Ammon's horn (tissue), 1 donor: ENCODE measurements at regions not wholly inside any gene's neighbourhood (a gene's known extent, or its start where the extent isn't known, plus 50 kb on each side); places are given as distances from the start of the nearest gene placed in this dataset.
A peak's percentile ranks its signal among the peaks of the same experiment; 100 is the strongest.

Source experiments
- DNase-seq: peaks from one replicate; pipeline ENCODE4 v3.0.0-alpha.2; 2016; ENCODE audit warnings: low spot score

- no peak for DNase-seq
Observed at GRCh38 chr9:13716601-13717321, 437.3 kb upstream of the MPDZ start.

DNA sequence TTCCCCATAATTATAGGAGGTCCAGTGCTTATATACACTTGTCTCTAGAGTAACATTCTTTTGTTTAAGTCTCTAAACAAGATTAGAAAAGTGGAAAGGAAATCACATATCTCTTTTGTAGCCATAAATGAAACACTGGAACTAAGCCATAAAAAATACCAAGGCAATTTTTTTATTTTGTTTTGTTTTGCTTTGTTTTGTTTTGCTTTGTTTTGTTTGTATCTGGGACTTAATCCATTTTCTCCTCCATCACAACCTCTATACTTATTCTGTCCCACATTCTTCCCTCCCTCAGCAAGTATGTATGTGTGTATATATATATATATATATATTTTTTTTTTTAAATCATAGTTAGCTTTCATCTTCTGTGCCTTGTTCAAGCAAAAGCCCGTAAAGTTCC, 436.6 kb upstream of the MPDZ start:
- DNase-seq = no peak

DNA sequence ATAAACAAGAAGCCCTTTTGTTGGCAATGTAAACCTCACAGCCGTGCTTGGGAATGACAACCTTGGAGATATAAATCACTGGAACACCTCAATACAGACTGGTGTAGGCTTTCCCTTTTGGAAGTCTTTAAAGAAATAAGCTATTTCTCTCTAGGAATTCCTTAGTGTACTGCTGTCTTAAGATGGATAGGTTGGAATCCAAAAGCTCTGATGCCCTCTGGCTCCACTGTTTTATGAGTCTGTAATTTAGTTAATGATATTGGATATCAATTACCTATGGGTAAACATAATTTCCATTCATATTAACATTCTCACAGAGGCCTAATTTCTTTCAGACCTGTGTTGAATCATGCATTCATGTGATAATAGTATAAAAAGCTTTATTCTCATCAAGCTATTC, 435.9 kb upstream of the MPDZ start:
- no peak for DNase-seq

GRCh38 chr9:13707612-13708576, 428.4 kb upstream of the MPDZ start:
- DNase-seq = no peak

- DNase-seq = no peak
Observed at GRCh38 chr9:13705918-13706317, 426.4 kb upstream of the MPDZ start.

GRCh38 chr9:13705373-13705772, 425.9 kb upstream of the MPDZ start:
- DNase-seq = no peak

DNA sequence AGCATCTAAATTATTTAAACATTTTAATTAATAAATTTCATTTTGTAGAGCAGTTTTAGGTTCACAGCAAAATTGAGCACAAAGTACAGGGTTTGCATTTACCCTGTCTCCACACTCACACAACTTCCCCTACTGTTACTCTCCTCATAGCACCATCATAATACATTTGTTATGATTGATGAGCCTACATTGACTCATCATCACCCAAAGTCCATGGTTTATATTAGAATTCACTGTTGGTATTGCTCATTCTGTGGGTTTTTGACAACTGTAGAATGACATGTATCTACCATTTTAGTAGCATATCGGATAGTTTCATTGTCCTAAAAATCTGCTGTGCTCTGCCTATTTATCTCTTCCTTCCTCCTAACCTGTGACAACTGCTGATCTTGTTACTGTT, 411.1 kb upstream of the MPDZ start:
- no peak for DNase-seq

DNA sequence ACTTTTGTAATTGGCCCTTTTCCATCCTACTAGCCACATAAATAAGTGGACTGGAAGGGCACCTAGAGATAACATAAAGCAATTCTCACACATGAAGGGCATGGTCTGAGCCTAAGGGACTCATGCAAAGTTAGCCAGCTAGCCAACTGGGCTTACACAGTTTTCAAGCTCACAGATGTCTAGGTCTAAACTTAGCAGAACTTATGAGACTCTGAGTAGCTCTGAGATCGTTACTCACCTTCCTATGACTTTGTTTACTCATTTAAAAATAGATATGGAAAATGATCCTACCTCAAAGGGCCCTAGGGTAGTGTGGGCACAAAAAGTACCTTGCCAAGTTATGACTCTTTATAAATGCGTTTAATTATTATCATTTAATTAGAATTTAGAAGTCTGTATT, 410.4 kb upstream of the MPDZ start:
- DNase-seq = no peak

- peak; percentile 10 for DNase-seq
Observed at GRCh38 chr9:13688990-13689600, 409.6 kb upstream of the MPDZ start.

DNA sequence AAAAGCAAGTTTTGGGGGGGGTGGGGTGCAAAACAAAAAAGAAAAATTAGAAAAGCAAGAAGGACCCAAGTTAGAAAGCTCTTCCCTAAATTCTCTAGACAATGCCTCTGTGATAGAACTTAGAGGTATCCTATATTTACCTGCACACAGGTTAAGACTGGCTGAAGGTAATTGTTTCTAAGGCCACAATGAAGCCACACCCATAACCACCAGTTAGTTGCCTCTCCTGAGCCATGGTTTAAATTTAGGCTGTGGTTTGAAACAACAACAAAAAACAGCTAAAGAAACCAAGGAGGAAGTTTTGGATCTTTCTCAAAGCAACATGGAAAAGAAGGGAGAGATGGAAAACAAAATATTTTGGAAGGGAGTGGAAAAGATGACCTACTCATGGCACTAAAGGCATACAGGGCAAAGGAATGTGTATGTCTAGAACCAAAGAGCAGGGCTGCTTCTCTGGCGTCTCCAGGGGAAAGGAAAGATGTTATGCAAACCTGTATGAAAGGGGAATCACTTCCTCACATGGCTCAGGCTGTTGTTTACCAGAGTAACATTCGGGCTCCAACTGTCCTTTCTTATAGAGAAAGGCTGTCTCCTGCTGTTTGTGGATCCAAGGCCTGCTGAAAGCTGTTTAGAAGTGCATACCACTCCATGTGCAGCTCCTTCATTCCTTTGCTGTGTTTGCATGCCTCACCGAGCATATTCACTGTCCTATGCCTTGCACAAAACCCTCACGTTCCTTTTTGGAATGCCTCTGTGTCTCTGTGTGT, 408.9 kb upstream of the MPDZ start:
- DNase-seq = no peak

DNA sequence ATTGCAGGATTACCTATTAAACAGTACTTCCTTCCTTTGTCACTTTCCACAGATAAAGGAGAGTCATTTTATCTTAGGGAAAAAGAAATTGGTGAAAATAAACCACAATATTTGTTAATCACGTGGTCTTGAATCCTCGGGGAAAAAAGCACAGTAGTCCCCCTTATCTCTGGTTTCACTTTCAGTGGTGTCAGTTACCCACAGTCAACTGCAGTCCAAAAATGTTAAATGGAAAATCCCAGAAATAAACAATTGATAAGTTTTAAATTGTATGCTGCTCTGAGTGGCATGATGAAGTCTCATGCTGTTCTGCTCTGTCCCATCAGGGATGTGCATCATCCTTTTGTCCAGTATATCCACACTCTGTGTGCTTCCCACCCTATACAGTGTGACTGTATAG, 405.2 kb upstream of the MPDZ start:
- DNase-seq = no peak

- DNase-seq = no peak
Observed at GRCh38 chr9:13677801-13678200, 398.3 kb upstream of the MPDZ start.

DNA sequence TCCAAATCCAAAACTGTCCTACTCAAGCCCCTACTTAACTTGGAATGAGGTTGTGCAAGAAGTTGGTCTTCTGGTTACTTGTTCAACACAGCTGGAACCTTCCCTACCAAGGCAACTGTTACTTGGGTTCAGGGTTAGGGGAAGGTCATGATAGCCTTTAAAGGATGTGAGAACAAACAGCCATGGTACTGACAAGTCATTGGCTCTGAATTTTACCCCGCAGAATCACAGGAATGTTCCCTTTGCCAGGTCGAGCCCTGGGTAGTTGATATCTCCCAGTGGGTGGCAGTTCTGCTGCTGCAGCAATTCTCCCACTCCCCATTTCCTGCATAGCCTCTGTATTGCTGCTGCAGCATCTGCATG, 396.1 kb upstream of the MPDZ start:
- DNase-seq = no peak

GRCh38 chr9:13674926-13675637, 395.6 kb upstream of the MPDZ start:
- DNase-seq = no peak

GRCh38 chr9:13673348-13673747, 393.9 kb upstream of the MPDZ start:
- no peak for DNase-seq

GRCh38 chr9:13665418-13666066, 386.1 kb upstream of the MPDZ start:
- no peak for DNase-seq

- no peak for DNase-seq
Observed at GRCh38 chr9:13661014-13661413, 381.5 kb upstream of the MPDZ start.

DNA sequence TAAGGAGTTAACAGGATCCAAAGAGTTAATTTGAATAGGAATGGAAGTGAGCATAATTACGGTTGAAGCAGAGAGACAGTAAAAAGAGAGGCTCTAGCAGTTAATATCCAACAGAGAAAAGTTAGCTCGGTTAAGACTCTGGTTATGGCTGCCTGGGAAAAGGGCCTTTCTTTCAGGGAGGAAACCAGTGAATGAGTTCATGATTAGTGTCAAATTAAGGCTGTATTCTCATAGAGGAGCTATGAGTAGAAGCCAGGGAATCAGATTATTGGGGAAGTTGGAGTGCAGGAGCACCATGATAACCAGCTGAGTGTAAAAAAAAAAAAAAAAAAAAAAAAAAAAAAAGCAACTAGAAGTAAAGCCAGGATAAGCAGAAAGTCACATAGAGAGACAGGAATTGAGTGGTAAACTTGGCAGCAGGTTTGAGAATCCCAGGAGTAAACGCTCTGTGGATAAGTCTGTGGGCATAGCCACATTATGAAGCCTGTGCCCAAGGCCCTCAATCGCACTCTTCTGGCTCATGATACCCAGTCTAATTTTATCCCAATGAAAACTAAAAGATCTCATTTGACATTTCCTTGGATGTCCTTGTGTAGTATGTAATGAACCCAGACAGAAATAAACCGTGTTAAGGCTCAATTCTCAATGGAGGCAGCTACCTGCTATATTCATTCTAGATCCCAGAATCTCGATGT, 372.6 kb upstream of the MPDZ start:
- DNase-seq = no peak

GRCh38 chr9:13651526-13651925, 372.0 kb upstream of the MPDZ start:
- DNase-seq = no peak

DNA sequence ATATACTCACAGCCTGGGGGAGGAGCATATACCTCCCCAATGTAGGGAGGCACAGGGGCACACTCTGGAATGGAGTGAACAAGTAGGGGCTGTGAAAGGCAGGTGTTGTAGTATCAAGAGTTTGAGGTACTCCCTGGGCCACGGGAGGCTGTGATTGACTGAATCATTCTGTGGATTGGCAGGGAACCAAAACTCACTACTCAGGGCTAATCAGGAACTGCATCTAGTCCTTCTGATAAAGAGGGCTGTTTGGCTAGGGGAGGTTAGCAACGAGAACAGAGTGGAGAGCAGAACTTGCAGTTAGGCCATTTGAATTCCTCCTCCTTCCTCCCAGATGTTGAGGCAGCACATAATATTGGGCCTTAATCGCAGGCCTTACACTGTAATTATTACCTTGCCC, 369.2 kb upstream of the MPDZ start:
- no peak for DNase-seq
